ENCODE measurements at regions not wholly inside any gene's neighbourhood (a gene's known extent, or its start where the extent isn't known, plus 50 kb on each side); places are given as distances from the start of the nearest gene placed in this dataset.

GRCh38 chr2:235162082-235162836 is 210.4 kb downstream of the SH3BP4 start:
- H3K36me3 ChIP-seq (ENCODE audit: low read depth): no peaks in the 10 kb centered on the region
- no peak overlapping the region for H3K4me3 ChIP-seq (ENCODE audit: severe bottlenecking)
- ATAC-seq (ENCODE audit: low read depth) (no peak), DNase-seq (ENCODE audit: low spot score) (no peak)
- H3K9me3 ChIP-seq (ENCODE audit: severe bottlenecking): no peaks in the 10 kb centered on the region
- TF ChIP-seq, protein P1, sequence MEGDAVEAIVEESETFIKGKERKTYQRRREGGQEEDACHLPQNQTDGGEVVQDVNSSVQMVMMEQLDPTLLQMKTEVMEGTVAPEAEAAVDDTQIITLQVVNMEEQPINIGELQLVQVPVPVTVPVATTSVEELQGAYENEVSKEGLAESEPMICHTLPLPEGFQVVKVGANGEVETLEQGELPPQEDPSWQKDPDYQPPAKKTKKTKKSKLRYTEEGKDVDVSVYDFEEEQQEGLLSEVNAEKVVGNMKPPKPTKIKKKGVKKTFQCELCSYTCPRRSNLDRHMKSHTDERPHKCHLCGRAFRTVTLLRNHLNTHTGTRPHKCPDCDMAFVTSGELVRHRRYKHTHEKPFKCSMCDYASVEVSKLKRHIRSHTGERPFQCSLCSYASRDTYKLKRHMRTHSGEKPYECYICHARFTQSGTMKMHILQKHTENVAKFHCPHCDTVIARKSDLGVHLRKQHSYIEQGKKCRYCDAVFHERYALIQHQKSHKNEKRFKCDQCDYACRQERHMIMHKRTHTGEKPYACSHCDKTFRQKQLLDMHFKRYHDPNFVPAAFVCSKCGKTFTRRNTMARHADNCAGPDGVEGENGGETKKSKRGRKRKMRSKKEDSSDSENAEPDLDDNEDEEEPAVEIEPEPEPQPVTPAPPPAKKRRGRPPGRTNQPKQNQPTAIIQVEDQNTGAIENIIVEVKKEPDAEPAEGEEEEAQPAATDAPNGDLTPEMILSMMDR (IDR thresholded peaks at IDR 0.05; ENCODE audit: poor library complexity, severe bottlenecking): no peak
- H3K27ac ChIP-seq (ENCODE audit: poor library complexity, severe bottlenecking): no peak overlapping the region
- H3K4me1 ChIP-seq (ENCODE audit: insufficient read depth, poor library complexity, severe bottlenecking): no peaks in the 10 kb centered on the region
- H3K27me3 ChIP-seq (ENCODE audit: insufficient read depth, poor library complexity, severe bottlenecking): no peaks in the 10 kb centered on the region

DNA sequence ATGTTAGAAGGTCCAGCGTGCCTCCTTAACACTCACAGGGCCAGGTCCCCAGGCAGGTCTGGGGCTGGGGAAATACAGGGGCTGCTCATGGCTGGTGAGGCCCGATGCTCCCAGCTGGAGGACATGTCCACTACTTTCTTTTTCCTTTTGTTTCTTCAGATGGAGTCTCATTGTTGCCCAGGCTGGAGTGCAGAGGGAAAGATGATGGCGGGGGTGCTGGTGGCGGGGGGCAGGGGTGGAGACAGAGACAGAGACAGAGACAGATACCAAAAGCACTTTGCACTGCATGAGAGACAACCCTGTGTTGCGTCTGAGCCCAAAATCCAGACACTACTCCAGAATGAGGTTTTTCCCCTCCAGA is 211.0 kb downstream of the SH3BP4 start:
- H3K27me3 ChIP-seq (ENCODE audit: insufficient read depth, poor library complexity, severe bottlenecking): no peaks in the 10 kb centered on the region
- H3K36me3 ChIP-seq (ENCODE audit: low read depth): no peaks in the 10 kb centered on the region
- no peak overlapping the region for H3K4me3 ChIP-seq (ENCODE audit: severe bottlenecking)
- ATAC-seq (ENCODE audit: low read depth): no peak
- no peak overlapping the region for H3K27ac ChIP-seq (ENCODE audit: poor library complexity, severe bottlenecking)
- no peaks in the 10 kb centered on the region for H3K9me3 ChIP-seq (ENCODE audit: severe bottlenecking)
- H3K4me1 ChIP-seq (ENCODE audit: insufficient read depth, poor library complexity, severe bottlenecking): no peaks in the 10 kb centered on the region
- TF ChIP-seq, protein P1 (IDR thresholded peaks at IDR 0.05; ENCODE audit: poor library complexity, severe bottlenecking): no peak
- no peak for DNase-seq (ENCODE audit: low spot score)

GRCh38 chr2:235165136-235165535 is 213.3 kb downstream of the SH3BP4 start:
- no peaks in the 10 kb centered on the region for H3K36me3 ChIP-seq (ENCODE audit: low read depth)
- no peak overlapping the region for H3K27ac ChIP-seq (ENCODE audit: poor library complexity, severe bottlenecking)
- no peaks in the 10 kb centered on the region for H3K9me3 ChIP-seq (ENCODE audit: severe bottlenecking)
- ATAC-seq (ENCODE audit: low read depth): no peak
- DNase-seq (ENCODE audit: low spot score): no peak
- H3K27me3 ChIP-seq (ENCODE audit: insufficient read depth, poor library complexity, severe bottlenecking): no peaks in the 10 kb centered on the region
- TF ChIP-seq, protein P1 (IDR thresholded peaks at IDR 0.05; ENCODE audit: poor library complexity, severe bottlenecking): no peak
- no peak overlapping the region for H3K4me3 ChIP-seq (ENCODE audit: severe bottlenecking)
- peaks cover 7% of the 10 kb centered on the region for H3K4me1 ChIP-seq (ENCODE audit: insufficient read depth, poor library complexity, severe bottlenecking)

- no peak for DNase-seq (ENCODE audit: low spot score)
- H3K27ac ChIP-seq (ENCODE audit: poor library complexity, severe bottlenecking): no peak overlapping the region
Observed at GRCh38 chr2:235165631-235166030, 213.8 kb downstream of the SH3BP4 start.

More at GRCh38 chr2:235165631-235166030, 213.8 kb downstream of the SH3BP4 start:
- no peaks in the 10 kb centered on the region for H3K9me3 ChIP-seq (ENCODE audit: severe bottlenecking)
- no peak overlapping the region for H3K4me3 ChIP-seq (ENCODE audit: severe bottlenecking)
- peaks cover 12% of the 10 kb centered on the region for H3K4me1 ChIP-seq (ENCODE audit: insufficient read depth, poor library complexity, severe bottlenecking)
- no peaks in the 10 kb centered on the region for H3K27me3 ChIP-seq (ENCODE audit: insufficient read depth, poor library complexity, severe bottlenecking)
- TF ChIP-seq, protein P1 (IDR thresholded peaks at IDR 0.05; ENCODE audit: poor library complexity, severe bottlenecking): no peak
- H3K36me3 ChIP-seq (ENCODE audit: low read depth): no peaks in the 10 kb centered on the region
- no peak; the same call in 1 of the 3 replicates for ATAC-seq (ENCODE audit: low read depth)
